B cell (primary cell): ENCODE measurements at regions not wholly inside any gene's neighbourhood (a gene's known extent, or its start where the extent isn't known, plus 50 kb on each side); places are given as distances from the start of the nearest gene placed in this dataset.
A peak's percentile ranks its signal among the peaks of the same experiment; 100 is the strongest.

ENCODE experiments used
- ATAC-seq: fragments of 200-7000 bp; cut with Tn5 transposase; one replicate; pipeline ENCODE4 v1.10.0; 2021; ENCODE audit warnings: low read depth, mild to moderate bottlenecking, moderate number of reproducible peaks, moderate library complexity
- CTCF ChIA-PET: fragments of 350-600 bp; sonication (Branson Sonifier 250); formaldehyde crosslinking; loops from one replicate; lab custom pipeline; 2021; ENCODE audit warnings: antibody characterized with exemption, inconsistent platforms; lab: Charles Lee
- POLR2A ChIA-PET: fragments of 350-600 bp; sonication (Branson Sonifier 250); formaldehyde crosslinking; loops from one replicate; lab custom pipeline; 2021; ENCODE audit warnings: antibody characterized with exemption; lab: Charles Lee
- DNase-seq: peaks from one replicate; pipeline ENCODE4 v3.0.0; 2013
- H2AFZ ChIP-seq: 2 replicates; pipeline ENCODE4 v1.6.1; 2012; ENCODE audit warnings: mild to moderate bottlenecking, low read depth, low read length; ENCODE audit not compliant: insufficient read depth, poor library complexity, severe bottlenecking
- H3K27ac ChIP-seq, 2 donors: 1 replicate in 1 of 2; 2 replicates in 1 of 2; pipeline ENCODE4 v1.5.1; 2012 to 2013; ENCODE audit warnings: low read length in 2 of 2, mild to moderate bottlenecking in 2 of 2, moderate library complexity in 1 of 2
- H3K27me3 ChIP-seq, 4 experiments: fragments of 200-600 bp in 1 of 4; sonication (generic) in 1 of 4; replicated peaks in 1 of 4; 1 replicate in 2 of 4; 2 replicates in 2 of 4; pipeline versions ENCODE4 v1.6.1 to v1.7.0; 2013 to 2016; ENCODE audit warnings: low read length in 3 of 4, mild to moderate bottlenecking in 2 of 4, mixed read lengths in 1 of 4, moderate library complexity in 1 of 4; ENCODE audit not compliant: insufficient read depth in 4 of 4, control insufficient read depth in 3 of 4; ENCODE audit errors: control extremely low read depth in 1 of 4
- H3K36me3 ChIP-seq, 2 experiments: replicated peaks in 1 of 2; 1 replicate in 1 of 2; 2 replicates in 1 of 2; pipeline versions ENCODE4 v1.6.1 to v1.7.1; 2013; ENCODE audit warnings: low read length in 1 of 2; ENCODE audit not compliant: insufficient read depth in 2 of 2, control insufficient read depth in 1 of 2; ENCODE audit errors: control extremely low read depth in 1 of 2, extremely low read depth in 1 of 2
- H3K4me1 ChIP-seq, 2 donors: fragments of 200-600 bp in 1 of 2; sonication (generic) in 1 of 2; 1 replicate in 1 of 2; 2 replicates in 1 of 2; pipeline versions ENCODE4 v1.5.1 to v1.6.1; 2013 to 2017; ENCODE audit warnings: low read length in 2 of 2; ENCODE audit not compliant: control insufficient read depth in 2 of 2, insufficient read depth in 2 of 2
- H3K4me2 ChIP-seq: replicated peaks from 2 replicates; pipeline ENCODE3; 2012; ENCODE audit warnings: mild to moderate bottlenecking, low read depth, low read length; ENCODE audit not compliant: poor library complexity, severe bottlenecking
- H3K4me3 ChIP-seq, 5 experiments: fragments of 200-600 bp in 1 of 5; sonication (generic) in 1 of 5; 1 replicate in 3 of 5; 2 replicates in 2 of 5; pipeline versions ENCODE4 v1.5.1 to v1.7.0; 2011 to 2016; ENCODE audit warnings: low read length in 4 of 5, mild to moderate bottlenecking in 4 of 5, low read depth in 2 of 5, control low read depth in 1 of 5, moderate library complexity in 1 of 5; ENCODE audit not compliant: insufficient read depth in 1 of 5; ENCODE audit errors: control extremely low read depth in 1 of 5, extremely low read depth in 1 of 5
- H3K79me2 ChIP-seq: fragments of 200-600 bp; sonication (generic); one replicate; pipeline ENCODE4 v1.6.0; 2016; ENCODE audit warnings: low read length; ENCODE audit not compliant: control insufficient read depth, insufficient read depth
- H3K9ac ChIP-seq: fragments of 200-600 bp; sonication (generic); 2 replicates; pipeline ENCODE4 v1.6.1; 2017; ENCODE audit warnings: mild to moderate bottlenecking, low read length, moderate library complexity
- H3K9me3 ChIP-seq, 3 donors: one replicate each; pipeline versions ENCODE4 v1.6.1 to v1.7.1; 2013; ENCODE audit warnings: low read length in 2 of 3; ENCODE audit not compliant: control insufficient read depth in 2 of 3, insufficient read depth in 1 of 3; ENCODE audit errors: control extremely low read depth in 1 of 3
- H4K20me1 ChIP-seq: 2 replicates; pipeline ENCODE4 v1.6.0; 2012; ENCODE audit warnings: mild to moderate bottlenecking, low read length; ENCODE audit not compliant: insufficient read depth, control insufficient read depth, poor library complexity, severe bottlenecking
- H3K27ac Mint-ChIP-seq: one replicate; pipeline ENCODE4 v1.8.0; 2021; ENCODE audit warnings: mixed read lengths
- H3K27me3 Mint-ChIP-seq: one replicate; pipeline ENCODE4 v1.8.0; 2021; ENCODE audit warnings: mixed read lengths
- H3K4me1 Mint-ChIP-seq: one replicate; pipeline ENCODE4 v1.8.0; 2021; ENCODE audit warnings: mixed read lengths
- H3K4me3 Mint-ChIP-seq: one replicate; pipeline ENCODE4 v1.8.0; 2021; ENCODE audit warnings: mixed read lengths
- H3K9me3 Mint-ChIP-seq: one replicate; pipeline ENCODE4 v1.8.0; 2022; ENCODE audit warnings: mixed read lengths; ENCODE audit not compliant: insufficient read depth
- CTCF ChIP-seq: fragments of 200-600 bp; IDR thresholded peaks from one replicate; pipeline ENCODE4 v1.8.0; 2022; ENCODE audit warnings: antibody characterized with exemption, mild to moderate bottlenecking
- EZH2 ChIP-seq: IDR thresholded peaks from 2 replicates; pipeline ENCODE4 v1.6.1; 2012; ENCODE audit warnings: borderline replicate concordance, low read depth, mild to moderate bottlenecking, moderate library complexity, low read length; ENCODE audit not compliant: insufficient read depth, poor library complexity, severe bottlenecking
- WGBS: methylation state at CpG from one replicate; pipeline ENCODE4 v1.1.5; 2013; ENCODE audit warnings: missing lambda C conversion rate; ENCODE audit not compliant: insufficient coverage; 5-methylcytosine and 5-hydroxymethylcytosine counted together
- intact Hi-C: fragments of 100-400 bp; cut with micrococcal nuclease; formaldehyde crosslinking; loops from one replicate; pipeline ENCODE4 v1.10.0; 2022

GRCh38 chr1:244207935-244208244 is 156.8 kb downstream of the ZBTB18 start:
- Mint-ChIP-seq H3K9me3 (no peaks in the 10 kb centered on the region), H3K27ac (no peak overlapping the region), H3K4me1 (peaks cover 13% of the 10 kb centered on the region), H3K27me3 (peaks cover 3% of the 10 kb centered on the region), H3K4me3 (no peak overlapping the region)
- no peaks in the 10 kb centered on the region for H3K36me3 ChIP-seq
- H3K79me2 ChIP-seq, result no peaks in the 10 kb centered on the region
- no CpG with 5 or more reads among the region's 2 CpGs for whole genome bisulfite sequencing
- H3K9ac ChIP-seq, result no peak overlapping the region
- intact Hi-C loops, result no loop called here
- no peaks in the 10 kb centered on the region for H4K20me1 ChIP-seq
- DNase-seq, result no peak
- ATAC-seq, result no peak
- TF ChIP-seq CTCF (no peak), EZH2 (no peak)
- H3K4me1 ChIP-seq, result peaks cover 6 to 8% of the 10 kb centered on the region in 2 donors
- no peak overlapping the region for H3K4me3 ChIP-seq
- no peak overlapping the region for H2AFZ ChIP-seq
- no peaks in the 10 kb centered on the region for H3K9me3 ChIP-seq
- H3K27me3 ChIP-seq, result peaks cover 0 to 8% (median 1%) of the 10 kb centered on the region in 4 experiments
- ChIA-PET CTCF (interaction anchor here (0.6 kb wide), 1 partner anchor 140 kb away, joined by 9 read pairs; no protein-coding TSS in a partner anchor), POLR2A (no interaction called here)
- H3K27ac ChIP-seq, result no peak overlapping the region
- H3K4me2 ChIP-seq, result no peak overlapping the region

- H3K4me1 ChIP-seq, result peaks cover 6 to 8% of the 10 kb centered on the region in 2 donors
- peak overlapping the region; percentile 21 for H3K9ac ChIP-seq
- no peaks in the 10 kb centered on the region for H3K79me2 ChIP-seq
- no peak overlapping the region for H3K27ac ChIP-seq
- peak overlapping the region; percentile 6 for H3K4me3 Mint-ChIP-seq
- intact Hi-C loops, result no loop called here
- no peaks in the 10 kb centered on the region for H3K36me3 ChIP-seq
- peak overlapping the region; percentile 34 for H3K4me2 ChIP-seq
- H2AFZ ChIP-seq, result peak overlapping the region; percentile 8
- no peaks in the 10 kb centered on the region for H3K27me3 Mint-ChIP-seq
- no peaks in the 10 kb centered on the region for H3K9me3 ChIP-seq
- no peak overlapping the region for H3K27ac Mint-ChIP-seq
- no peaks in the 10 kb centered on the region for H3K9me3 Mint-ChIP-seq
- ChIA-PET CTCF (interaction anchor here (0.7 to 1.0 kb wide), 2 partner anchors 44 to 45 kb away, joined by 3 to 4 read pairs; no protein-coding TSS in a partner anchor), POLR2A (no interaction called here)
- TF ChIP-seq CTCF (no peak), EZH2 (no peak)
- H4K20me1 ChIP-seq, result no peaks in the 10 kb centered on the region
- DNase-seq (peak; percentile 68), ATAC-seq (peak; percentile 36)
- H3K4me1 Mint-ChIP-seq, result peaks cover 13% of the 10 kb centered on the region
- H3K4me3 ChIP-seq, result no peak overlapping the region
- WGBS, result no CpG with 5 or more reads among the region's 5 CpGs
- H3K27me3 ChIP-seq, result no peaks in the 10 kb centered on the region
Observed at GRCh38 chr1:244209955-244210354, 158.9 kb downstream of the ZBTB18 start.
